ENCODE measurements at regions not wholly inside any gene's neighbourhood (a gene's known extent, or its start where the extent isn't known, plus 50 kb on each side); places are given as distances from the start of the nearest gene placed in this dataset.

DNA sequence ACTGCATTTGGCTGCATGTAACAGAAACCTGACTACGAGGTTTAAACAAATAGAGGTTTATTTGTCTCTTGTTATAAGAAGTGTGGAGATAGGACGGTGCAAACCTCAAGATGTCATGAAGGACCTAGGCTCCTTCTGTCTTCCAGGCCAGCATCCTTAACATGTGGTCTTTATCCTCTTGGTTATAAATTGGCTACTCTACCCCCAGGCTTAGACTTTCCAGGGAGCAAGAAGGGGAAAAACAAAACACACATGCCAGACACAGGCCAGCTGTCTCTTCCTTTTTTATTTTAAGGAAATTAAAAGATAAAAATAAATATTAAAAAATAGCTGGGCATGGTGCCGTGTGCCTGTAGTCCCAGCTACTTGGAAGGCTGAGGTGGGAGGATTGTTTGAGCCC, 51.3 kb upstream of the PRELP start:
- TF ChIP-seq NR2C2 (CRISPR knock-in tag; IDR thresholded peaks at IDR 0.05) (no peak), NR2C2 (tag; IDR thresholded peaks at IDR 0.05) (no peak), CREB5 (CRISPR knock-in tag; IDR thresholded peaks at IDR 0.05) (no peak), EZH2 (IDR thresholded peaks at IDR 0.05; ENCODE audit: borderline replicate concordance, low read depth, low read length) (no peak)
- TF ChIP-seq, protein P1, sequence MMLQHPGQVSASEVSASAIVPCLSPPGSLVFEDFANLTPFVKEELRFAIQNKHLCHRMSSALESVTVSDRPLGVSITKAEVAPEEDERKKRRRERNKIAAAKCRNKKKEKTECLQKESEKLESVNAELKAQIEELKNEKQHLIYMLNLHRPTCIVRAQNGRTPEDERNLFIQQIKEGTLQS (IDR thresholded peaks at IDR 0.05), result no peak
- TF ChIP-seq, protein P1 (CRISPR knock-in tag; conservative IDR thresholded peaks at IDR 0.05), result no peak
